ENCODE measurements at regions not wholly inside any gene's neighbourhood (a gene's known extent, or its start where the extent isn't known, plus 50 kb on each side); places are given as distances from the start of the nearest gene placed in this dataset.

- TF ChIP-seq, protein P1, sequence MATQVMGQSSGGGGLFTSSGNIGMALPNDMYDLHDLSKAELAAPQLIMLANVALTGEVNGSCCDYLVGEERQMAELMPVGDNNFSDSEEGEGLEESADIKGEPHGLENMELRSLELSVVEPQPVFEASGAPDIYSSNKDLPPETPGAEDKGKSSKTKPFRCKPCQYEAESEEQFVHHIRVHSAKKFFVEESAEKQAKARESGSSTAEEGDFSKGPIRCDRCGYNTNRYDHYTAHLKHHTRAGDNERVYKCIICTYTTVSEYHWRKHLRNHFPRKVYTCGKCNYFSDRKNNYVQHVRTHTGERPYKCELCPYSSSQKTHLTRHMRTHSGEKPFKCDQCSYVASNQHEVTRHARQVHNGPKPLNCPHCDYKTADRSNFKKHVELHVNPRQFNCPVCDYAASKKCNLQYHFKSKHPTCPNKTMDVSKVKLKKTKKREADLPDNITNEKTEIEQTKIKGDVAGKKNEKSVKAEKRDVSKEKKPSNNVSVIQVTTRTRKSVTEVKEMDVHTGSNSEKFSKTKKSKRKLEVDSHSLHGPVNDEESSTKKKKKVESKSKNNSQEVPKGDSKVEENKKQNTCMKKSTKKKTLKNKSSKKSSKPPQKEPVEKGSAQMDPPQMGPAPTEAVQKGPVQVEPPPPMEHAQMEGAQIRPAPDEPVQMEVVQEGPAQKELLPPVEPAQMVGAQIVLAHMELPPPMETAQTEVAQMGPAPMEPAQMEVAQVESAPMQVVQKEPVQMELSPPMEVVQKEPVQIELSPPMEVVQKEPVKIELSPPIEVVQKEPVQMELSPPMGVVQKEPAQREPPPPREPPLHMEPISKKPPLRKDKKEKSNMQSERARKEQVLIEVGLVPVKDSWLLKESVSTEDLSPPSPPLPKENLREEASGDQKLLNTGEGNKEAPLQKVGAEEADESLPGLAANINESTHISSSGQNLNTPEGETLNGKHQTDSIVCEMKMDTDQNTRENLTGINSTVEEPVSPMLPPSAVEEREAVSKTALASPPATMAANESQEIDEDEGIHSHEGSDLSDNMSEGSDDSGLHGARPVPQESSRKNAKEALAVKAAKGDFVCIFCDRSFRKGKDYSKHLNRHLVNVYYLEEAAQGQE (IDR thresholded peaks at IDR 0.05; ENCODE audit: low read depth, low read length), result no peak
- TF ChIP-seq SMAD1 (IDR thresholded peaks at IDR 0.05; ENCODE audit: low read depth, partially characterized antibody), result no peak
These were observed 59.5 kb upstream of the ENAH start (continued) for GRCh38 chr1:225712391-225712790.

DNA sequence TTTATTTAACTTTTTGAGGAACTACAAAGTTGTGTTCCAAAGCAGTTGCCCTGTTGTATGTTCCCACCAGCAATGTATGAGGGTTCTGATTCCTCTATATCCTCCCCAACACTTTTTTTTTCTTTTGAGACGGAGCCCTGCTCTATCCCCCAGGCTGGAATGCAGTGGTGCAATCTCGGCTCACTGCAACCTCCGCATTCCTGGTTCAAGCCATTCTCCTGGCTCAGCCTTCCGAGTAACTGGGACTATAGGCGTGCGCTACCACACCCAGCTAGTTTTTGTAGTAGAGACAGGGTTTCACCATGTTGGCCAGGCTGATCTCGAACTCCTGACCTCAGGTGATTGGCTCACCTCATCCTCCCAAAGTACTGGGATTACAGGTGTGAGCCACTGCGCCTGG lies 60.4 kb upstream of the ENAH start:
- H3K9me3 ChIP-seq (replicated peaks; ENCODE audit: control insufficient read depth, insufficient read depth, low read length), result no peaks in the 10 kb centered on the region
- ChIA-PET POLR2A (no interaction called here), RAD21 (ENCODE audit: unreplicated experiment) (no interaction called here), CTCF (no interaction called here), SMC1A (ENCODE audit: uncharacterized antibody, unreplicated experiment) (no interaction called here)
- in situ Hi-C loops (cut with MboI) (no loop called here), intact Hi-C loops (cut with micrococcal nuclease; ENCODE audit: unreplicated experiment) (no loop called here)
- no peaks in the 10 kb centered on the region; a peak in 1 of 4 replicates for H3K27me3 ChIP-seq (replicated peaks in 1 of 2; ENCODE audit: control insufficient read depth in 2 of 2, insufficient read depth in 2 of 2, low read length in 1 of 2)
- no peaks in the 10 kb centered on the region for H3K36me3 ChIP-seq (ENCODE audit: control insufficient read depth in 2 of 2, insufficient read depth in 2 of 2, low read length in 1 of 2)
- no peak overlapping the region for H3K4me3 ChIP-seq
- WGBS (ENCODE audit: insufficient coverage, insufficient replicate concordance, low lambda C conversion rate, missing lambda C conversion rate), result 56% methylated on average over 8 of the region's 8 CpGs
- TF ChIP-seq ZNF207 (IDR thresholded peaks at IDR 0.05; ENCODE audit: borderline replicate concordance), result no peak
- TF ChIP-seq ESRRA (IDR thresholded peaks at IDR 0.05; ENCODE audit: low read length), result no peak
- TF ChIP-seq FOXM1 (IDR thresholded peaks at IDR 0.05; ENCODE audit: low read depth, low read length), result no peak
- TF ChIP-seq ZNF687 (IDR thresholded peaks at IDR 0.05), result no peak
- no peak for TF ChIP-seq HDGF (IDR thresholded peaks at IDR 0.05)
- TF ChIP-seq ELK1 (IDR thresholded peaks at IDR 0.05; ENCODE audit: low read depth, low read length), result no peak
- TF ChIP-seq, protein P2, sequence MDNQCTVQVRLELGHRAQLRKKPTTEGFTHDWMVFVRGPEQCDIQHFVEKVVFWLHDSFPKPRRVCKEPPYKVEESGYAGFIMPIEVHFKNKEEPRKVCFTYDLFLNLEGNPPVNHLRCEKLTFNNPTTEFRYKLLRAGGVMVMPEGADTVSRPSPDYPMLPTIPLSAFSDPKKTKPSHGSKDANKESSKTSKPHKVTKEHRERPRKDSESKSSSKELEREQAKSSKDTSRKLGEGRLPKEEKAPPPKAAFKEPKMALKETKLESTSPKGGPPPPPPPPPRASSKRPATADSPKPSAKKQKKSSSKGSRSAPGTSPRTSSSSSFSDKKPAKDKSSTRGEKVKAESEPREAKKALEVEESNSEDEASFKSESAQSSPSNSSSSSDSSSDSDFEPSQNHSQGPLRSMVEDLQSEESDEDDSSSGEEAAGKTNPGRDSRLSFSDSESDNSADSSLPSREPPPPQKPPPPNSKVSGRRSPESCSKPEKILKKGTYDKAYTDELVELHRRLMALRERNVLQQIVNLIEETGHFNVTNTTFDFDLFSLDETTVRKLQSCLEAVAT (IDR thresholded peaks at IDR 0.05), result no peak
- no peak overlapping the region for H3K4me2 ChIP-seq (ENCODE audit: control insufficient read depth, insufficient read depth)
- no peaks in the 10 kb centered on the region for H3K4me1 ChIP-seq (ENCODE audit: control insufficient read depth, insufficient read depth, low read length)
- no peaks in the 10 kb centered on the region for H4K20me1 ChIP-seq (ENCODE audit: control insufficient read depth, insufficient read depth)
- no peak for FAIRE-seq
- H3K79me2 ChIP-seq (ENCODE audit: control insufficient read depth, insufficient read depth, low read length), result no peaks in the 10 kb centered on the region
- no peak overlapping the region for H3K27ac ChIP-seq (ENCODE audit: control insufficient read depth, insufficient read depth)
- H3K9ac ChIP-seq (ENCODE audit: control insufficient read depth, insufficient read depth, low read length), result no peak overlapping the region
- H2AFZ ChIP-seq (ENCODE audit: control insufficient read depth, low read depth, low read length), result no peak overlapping the region
- no peak for DNase-seq (ENCODE audit: low read depth, low spot score)
- no peak for ATAC-seq
- no TSS peak for BruUV-seq (replicated peaks)

Data from GM12878 (cell line).